K562 (cell line): ENCODE measurements at regions not wholly inside any gene's neighbourhood (a gene's known extent, or its start where the extent isn't known, plus 50 kb on each side); places are given as distances from the start of the nearest gene placed in this dataset.

Experiments
- ATAC-seq: fragments of 200-7000 bp; cut with Tn5 transposase; 3 replicates; pipeline ENCODE4 v1.9.1; 2020; ENCODE audit warnings: moderate library complexity
- BruUV-seq: library from RNA; stranded (reverse); fragments of 400-500 nt; replicated peaks from 2 replicates; lab custom pipeline; 2021; lab: Mats Ljungman, UMichigan
- CTCF ChIA-PET: fragments of 300-600 bp; formaldehyde crosslinking; extraction: SDS; loops from one replicate; lab custom pipeline; 2021; ENCODE audit warnings: low intra/inter-chr PET ratio; lab: Yijun Ruan, JAX
- POLR2A ChIA-PET: fragments of 300-600, 350-650 bp; sonication (Branson Sonifier 250); formaldehyde crosslinking; extraction: SDS; loops from one replicate; lab custom pipeline; 2021; ENCODE audit warnings: antibody characterized with exemption, inconsistent platforms; lab: Yijun Ruan, JAX
- DNase-seq, 4 experiments: peaks; one replicate each; pipeline versions ENCODE4 v3.0.0 to v3.0.0-alpha.2; 2011 to 2018; ENCODE audit warnings: low spot score in 3 of 4, mixed read lengths in 3 of 4; ENCODE audit errors: extremely low read depth in 1 of 4
- FAIRE-seq: peaks from 2 replicates; lab custom pipeline; 2011; peaks lifted over from hg19 to GRCh38; lab: Jason Lieb, UNC
- H2AFZ ChIP-seq: 2 replicates; pipeline ENCODE4 v1.6.0; 2011; ENCODE audit warnings: low read depth, low read length, control low read depth, inconsistent platforms
- H3K27ac ChIP-seq: fragments of 200-600 bp; 3 replicates; pipeline ENCODE4 v1.8.0; 2011; ENCODE audit warnings: low read depth, mild to moderate bottlenecking, control low read depth, inconsistent platforms, low read length, moderate library complexity, mixed read lengths; ENCODE audit errors: extremely low read depth
- H3K27me3 ChIP-seq, 2 experiments: fragments of 300-600 bp in 1 of 2; 2 replicates in 1 of 2; 3 replicates in 1 of 2; pipeline versions ENCODE4 v1.6.0 to v1.8.0; 2011; ENCODE audit warnings: inconsistent platforms in 2 of 2, low read length in 2 of 2, mild to moderate bottlenecking in 1 of 2, mixed read lengths in 1 of 2, moderate library complexity in 1 of 2; ENCODE audit not compliant: control insufficient read depth in 2 of 2, insufficient read depth in 2 of 2
- H3K36me3 ChIP-seq: fragments of 300-600 bp; 3 replicates; pipeline ENCODE4 v1.8.0; 2011; ENCODE audit warnings: mild to moderate bottlenecking, low read length, inconsistent platforms; ENCODE audit not compliant: control insufficient read depth, insufficient read depth
- H3K4me1 ChIP-seq, 2 experiments: fragments of 200-600 bp in 1 of 2; replicated peaks in 1 of 2; 2 replicates in 1 of 2; 3 replicates in 1 of 2; pipeline versions ENCODE4 v1.5.1 to v1.8.0; 2011; ENCODE audit warnings: inconsistent platforms in 2 of 2, low read length in 2 of 2, mild to moderate bottlenecking in 1 of 2, mixed read lengths in 1 of 2, moderate library complexity in 1 of 2; ENCODE audit not compliant: control insufficient read depth in 2 of 2, insufficient read depth in 2 of 2
- H3K4me2 ChIP-seq: 2 replicates; pipeline ENCODE4 v1.6.1; 2011; ENCODE audit warnings: low read length, control low read depth, inconsistent platforms, mixed read lengths; ENCODE audit not compliant: insufficient read depth
- H3K4me3 ChIP-seq: fragments of 200-600 bp; sonication (generic), shearing (Covaris generic); 2 replicates; pipeline ENCODE4 v1.5.1; 2016; ENCODE audit warnings: control low read depth, inconsistent platforms
- H3K79me2 ChIP-seq: fragments of 200-600 bp; 3 replicates; pipeline ENCODE4 v1.8.0; 2011; ENCODE audit warnings: low read length, inconsistent platforms; ENCODE audit not compliant: control insufficient read depth, insufficient read depth
- H3K9ac ChIP-seq, 2 experiments: 2 replicates each; pipeline versions ENCODE4 v1.6.0 to v1.6.1; 2011; ENCODE audit warnings: low read depth in 2 of 2, low read length in 2 of 2, control low read depth in 1 of 2, inconsistent platforms in 1 of 2, mild to moderate bottlenecking in 1 of 2, mixed read lengths in 1 of 2; ENCODE audit not compliant: insufficient read depth in 1 of 2
- H3K9me1 ChIP-seq: one replicate; pipeline ENCODE4 v1.6.0; 2011; ENCODE audit warnings: inconsistent platforms, mild to moderate bottlenecking, low read length, moderate library complexity; ENCODE audit not compliant: control insufficient read depth, insufficient read depth
- H3K9me3 ChIP-seq: replicated peaks from 2 replicates; pipeline ENCODE4 v1.5.1; 2011; ENCODE audit warnings: low read depth, low read length, inconsistent platforms; ENCODE audit not compliant: control insufficient read depth, insufficient read depth
- H4K20me1 ChIP-seq: replicated peaks from 2 replicates; pipeline ENCODE4 v1.6.1; 2011; ENCODE audit warnings: low read length, inconsistent platforms, mixed read lengths; ENCODE audit not compliant: control insufficient read depth, insufficient read depth
- BRF1 ChIP-seq: IDR thresholded peaks from 3 replicates; pipeline ENCODE4 v1.6.1; 2011; ENCODE audit warnings: borderline replicate concordance, mild to moderate bottlenecking; ENCODE audit not compliant: insufficient read length; ENCODE audit errors: extremely low read depth
- HMG20A ChIP-seq: fragments of 450-650 bp; formaldehyde crosslinking; conservative IDR thresholded peaks from 2 replicates; pipeline ENCODE4 v1.4.0; 2020; ENCODE audit warnings: mild to moderate bottlenecking, mixed read lengths
- MED1 ChIP-seq: sonication (generic); formaldehyde crosslinking; IDR thresholded peaks from 2 replicates; pipeline ENCODE4 v1.8.1; 2023; ENCODE audit warnings: missing genetic modification reagents, borderline replicate concordance
- MTA1 ChIP-seq: fragments of 450-650 bp; IDR thresholded peaks from 2 replicates; pipeline ENCODE4 v1.6.1; 2017; ENCODE audit warnings: borderline replicate concordance
- MXD1 ChIP-seq: fragments of 250-450 bp; sonication (Bioruptor Pico); IDR thresholded peaks from 2 replicates; pipeline ENCODE4 v1.8.0; 2021; ENCODE audit warnings: borderline replicate concordance, mild to moderate bottlenecking, moderate library complexity; ENCODE audit not compliant: poor library complexity, severe bottlenecking
- NFXL1 ChIP-seq: fragments of 450-650 bp; formaldehyde crosslinking; IDR thresholded peaks from 2 replicates; pipeline ENCODE4 v1.4.0; 2021; ENCODE audit warnings: mild to moderate bottlenecking
- PRDM10 ChIP-seq: fragments of 450-650 bp; IDR thresholded peaks from 2 replicates; pipeline ENCODE4 v1.6.1; 2018; ENCODE audit not compliant: partially characterized antibody
- SMAD1 ChIP-seq: fragments of 150-350 bp; IDR thresholded peaks from 2 replicates; pipeline ENCODE4 v1.6.1; 2014; ENCODE audit warnings: low read length, low read depth; ENCODE audit not compliant: partially characterized antibody
- TBP ChIP-seq: optimal IDR thresholded peaks from 2 replicates; pipeline ENCODE3; 2011; ENCODE audit warnings: low read depth, low read length, improper control_type of control experiment
- in situ Hi-C: fragments of 300-500 bp; cut with MboI; formaldehyde crosslinking; loops from 4 replicates; pipeline ENCODE4 v1.15.0; 2018; ENCODE audit warnings: inconsistent platforms, mixed read lengths
- intact Hi-C: fragments of 100-400 bp; cut with micrococcal nuclease; formaldehyde crosslinking; loops from 2 replicates; pipeline ENCODE4 v1.14.2; 2022

GRCh38 chr6:23011615-23012014 is 442.2 kb downstream of the HDGFL1 start:
- H3K79me2 ChIP-seq, result no peaks in the 10 kb centered on the region
- no peak overlapping the region for H3K4me3 ChIP-seq
- no peak overlapping the region for H2AFZ ChIP-seq
- H3K9ac ChIP-seq, result no peak overlapping the region
- intact Hi-C loops, result no loop called here
- in situ Hi-C loops, result no loop called here
- ChIA-PET POLR2A (interaction anchor here (0.7 kb wide), 1 partner anchor 19 kb away, joined by 4 read pairs; no protein-coding TSS in a partner anchor), CTCF (no interaction called here)
- no peaks in the 10 kb centered on the region for H3K4me1 ChIP-seq
- no peak overlapping the region for H3K27ac ChIP-seq
- no peaks in the 10 kb centered on the region for H3K27me3 ChIP-seq
- no peaks in the 10 kb centered on the region for H3K36me3 ChIP-seq
- BruUV-seq, result no TSS peak
- no peaks in the 10 kb centered on the region; the same call in 1 of the 2 replicates for H3K9me3 ChIP-seq
- no peak for TF ChIP-seq NFXL1 (CRISPR knock-in tag)
- no peak for TF ChIP-seq MTA1
- TF ChIP-seq TBP, result no peak
- no peak for TF ChIP-seq SMAD1
- TF ChIP-seq MED1 (CRISPR knock-in tag), result no peak
- TF ChIP-seq MXD1 (CRISPR knock-in tag), result no peak
- no peak for TF ChIP-seq HMG20A
- no peak for TF ChIP-seq PRDM10
- no peak for TF ChIP-seq BRF1
- H3K9me1 ChIP-seq, result no peaks in the 10 kb centered on the region
- no peak for DNase-seq
- no peak overlapping the region for H3K4me2 ChIP-seq
- H4K20me1 ChIP-seq, result no peaks in the 10 kb centered on the region
- no peak for ATAC-seq
- no peak for FAIRE-seq
